HG03432 (cell line): ENCODE measurements at regions not wholly inside any gene's neighbourhood (a gene's known extent, or its start where the extent isn't known, plus 50 kb on each side); places are given as distances from the start of the nearest gene placed in this dataset.

Source experiments
- ATAC-seq: cut with Tn5 transposase; IDR thresholded peaks from one replicate; pipeline ENCODE4 v1.9.1; 2021; ENCODE audit warnings: mild to moderate bottlenecking, moderate library complexity; ENCODE audit not compliant: unreplicated experiment

- no peak for ATAC-seq
These were observed 267.7 kb downstream of the TLE3 start for GRCh38 chr15:69829974-69830373.

GRCh38 chr15:69830430-69830829 lies 267.3 kb downstream of the TLE3 start:
- no peak for ATAC-seq

GRCh38 chr15:69830876-69831275 lies 266.8 kb downstream of the TLE3 start:
- ATAC-seq = no peak

- no peak for ATAC-seq
These were observed 263.4 kb downstream of the TLE3 start for GRCh38 chr15:69834267-69834666.

GRCh38 chr15:69834761-69835160 lies 263.0 kb downstream of the TLE3 start:
- ATAC-seq = no peak

GRCh38 chr15:69836048-69836447 lies 261.7 kb downstream of the TLE3 start:
- ATAC-seq = no peak

- ATAC-seq = no peak
These were observed 261.0 kb downstream of the TLE3 start for GRCh38 chr15:69836526-69837230.

- no peak for ATAC-seq
These were observed 259.4 kb downstream of the TLE3 start for GRCh38 chr15:69838338-69838737.

GRCh38 chr15:69838994-69839393 lies 258.7 kb downstream of the TLE3 start:
- no peak for ATAC-seq

GRCh38 chr15:69841113-69841828 lies 256.4 kb downstream of the TLE3 start:
- no peak for ATAC-seq

GRCh38 chr15:69842851-69843250 lies 254.9 kb downstream of the TLE3 start:
- ATAC-seq = no peak

GRCh38 chr15:69843276-69843899 lies 254.3 kb downstream of the TLE3 start:
- no peak for ATAC-seq

GRCh38 chr15:69843900-69844304 lies 253.8 kb downstream of the TLE3 start:
- ATAC-seq = no peak

- ATAC-seq = no peak
These were observed 252.6 kb downstream of the TLE3 start for GRCh38 chr15:69845159-69845558.

GRCh38 chr15:69847625-69848024 lies 250.1 kb downstream of the TLE3 start:
- no peak for ATAC-seq

- ATAC-seq = no peak
These were observed 249.6 kb downstream of the TLE3 start for GRCh38 chr15:69848096-69848495.

GRCh38 chr15:69848551-69849231 lies 249.0 kb downstream of the TLE3 start:
- ATAC-seq = no peak

GRCh38 chr15:69849232-69849610 lies 248.5 kb downstream of the TLE3 start:
- no peak for ATAC-seq

- ATAC-seq = no peak
These were observed 245.2 kb downstream of the TLE3 start for GRCh38 chr15:69852482-69852881.

- no peak for ATAC-seq
These were observed 244.8 kb downstream of the TLE3 start for GRCh38 chr15:69852916-69853315.

- ATAC-seq = no peak
These were observed 244.2 kb downstream of the TLE3 start for GRCh38 chr15:69853544-69853951.

GRCh38 chr15:69854001-69854400 lies 243.7 kb downstream of the TLE3 start:
- ATAC-seq = no peak
